Astrocyte (in vitro differentiated cells and primary cell): ENCODE measurements at regions not wholly inside any gene's neighbourhood (a gene's known extent, or its start where the extent isn't known, plus 50 kb on each side); places are given as distances from the start of the nearest gene placed in this dataset.

Experiments used
- EZH2 ChIP-seq: IDR thresholded peaks from 2 replicates; pipeline ENCODE4 v1.6.1; 2012; ENCODE audit warnings: mild to moderate bottlenecking, low read length, inconsistent platforms; ENCODE audit not compliant: insufficient read depth
- TF ChIP-seq, protein P1 (sequence below): IDR thresholded peaks from 2 replicates; pipeline ENCODE4 v1.5.1; 2011; ENCODE audit warnings: low read depth, mild to moderate bottlenecking, inconsistent platforms, low read length, moderate library complexity; ENCODE audit not compliant: insufficient read depth

DNA sequence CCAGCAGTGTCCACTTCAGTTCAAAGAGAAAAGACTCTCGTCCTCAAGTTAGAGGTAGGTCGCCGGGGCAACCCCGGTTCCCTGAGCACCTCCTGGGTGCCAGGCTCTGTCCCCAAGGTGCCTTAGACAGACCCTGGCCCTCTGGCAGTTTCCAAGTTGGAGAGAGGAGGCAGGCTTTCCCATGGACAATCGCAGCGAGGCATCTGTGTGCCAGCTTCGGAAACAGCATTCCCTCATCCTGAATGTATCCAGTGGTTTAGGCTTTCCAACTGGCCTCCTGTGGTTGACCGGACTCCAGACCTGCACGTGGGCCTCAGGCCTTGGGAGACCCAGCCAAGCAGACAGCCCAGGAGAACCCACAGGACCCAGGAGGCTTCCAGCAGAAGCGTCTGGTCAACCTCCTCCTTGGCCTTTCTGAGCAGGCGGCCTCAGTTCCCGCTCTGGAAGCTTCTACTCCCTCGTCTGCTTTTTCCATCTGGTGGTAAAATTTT is 70.3 kb downstream of the KCNF1 start:
- TF ChIP-seq EZH2, result no peak
- TF ChIP-seq, protein P1, sequence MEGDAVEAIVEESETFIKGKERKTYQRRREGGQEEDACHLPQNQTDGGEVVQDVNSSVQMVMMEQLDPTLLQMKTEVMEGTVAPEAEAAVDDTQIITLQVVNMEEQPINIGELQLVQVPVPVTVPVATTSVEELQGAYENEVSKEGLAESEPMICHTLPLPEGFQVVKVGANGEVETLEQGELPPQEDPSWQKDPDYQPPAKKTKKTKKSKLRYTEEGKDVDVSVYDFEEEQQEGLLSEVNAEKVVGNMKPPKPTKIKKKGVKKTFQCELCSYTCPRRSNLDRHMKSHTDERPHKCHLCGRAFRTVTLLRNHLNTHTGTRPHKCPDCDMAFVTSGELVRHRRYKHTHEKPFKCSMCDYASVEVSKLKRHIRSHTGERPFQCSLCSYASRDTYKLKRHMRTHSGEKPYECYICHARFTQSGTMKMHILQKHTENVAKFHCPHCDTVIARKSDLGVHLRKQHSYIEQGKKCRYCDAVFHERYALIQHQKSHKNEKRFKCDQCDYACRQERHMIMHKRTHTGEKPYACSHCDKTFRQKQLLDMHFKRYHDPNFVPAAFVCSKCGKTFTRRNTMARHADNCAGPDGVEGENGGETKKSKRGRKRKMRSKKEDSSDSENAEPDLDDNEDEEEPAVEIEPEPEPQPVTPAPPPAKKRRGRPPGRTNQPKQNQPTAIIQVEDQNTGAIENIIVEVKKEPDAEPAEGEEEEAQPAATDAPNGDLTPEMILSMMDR, result no peak
